GM19467 (cell line): ENCODE measurements at regions not wholly inside any gene's neighbourhood (a gene's known extent, or its start where the extent isn't known, plus 50 kb on each side); places are given as distances from the start of the nearest gene placed in this dataset.
A peak's percentile ranks its signal among the peaks of the same experiment; 100 is the strongest.

ENCODE experiments used
- ATAC-seq: cut with Tn5 transposase; IDR thresholded peaks from one replicate; pipeline ENCODE4 v1.9.1; 2021; ENCODE audit warnings: mild to moderate bottlenecking, moderate library complexity; ENCODE audit not compliant: unreplicated experiment

DNA sequence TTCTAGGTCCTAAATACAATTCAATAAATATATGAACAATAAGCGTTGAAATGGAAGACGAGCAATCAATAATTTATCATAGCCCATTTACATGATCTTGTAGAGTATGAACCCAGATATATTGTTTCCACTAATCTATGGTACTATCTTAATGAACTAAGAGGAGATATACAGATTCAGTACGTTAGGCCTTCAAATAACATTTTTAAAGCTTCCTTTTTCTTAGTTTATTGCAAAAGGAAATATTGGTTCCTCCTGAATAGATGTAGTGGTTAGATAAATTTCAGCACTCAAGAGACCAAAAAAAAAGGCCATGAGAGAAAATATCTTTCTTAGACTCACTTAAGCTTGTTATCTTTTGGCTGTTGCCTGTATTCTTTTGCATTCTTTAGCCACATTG is 147.5 kb upstream of the PITX2 start:
- no peak for ATAC-seq

- ATAC-seq: no peak
These were observed 155.6 kb upstream of the PITX2 start for GRCh38 chr4:110778521-110778920.

GRCh38 chr4:110780538-110780937 is 157.7 kb upstream of the PITX2 start:
- no peak for ATAC-seq

DNA sequence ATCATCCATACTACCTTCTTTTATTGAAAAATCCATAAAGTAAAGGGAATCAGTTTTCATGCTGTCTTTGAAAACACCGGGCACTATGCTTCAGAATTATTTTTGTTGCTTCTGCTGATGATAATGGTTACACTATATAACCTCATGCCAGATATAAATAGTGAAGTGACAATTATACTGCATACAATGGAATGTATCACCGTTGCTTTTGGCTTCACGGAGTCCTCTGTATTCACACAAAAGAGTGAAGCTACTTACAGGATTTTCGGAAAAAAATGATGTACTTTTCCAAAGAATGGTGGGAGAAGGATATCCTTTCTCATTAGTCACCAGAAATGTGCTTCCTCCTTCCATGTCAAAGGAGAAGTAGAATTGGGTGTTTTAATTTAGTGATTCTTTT is 159.1 kb upstream of the PITX2 start:
- no peak for ATAC-seq

GRCh38 chr4:110787109-110787508 is 164.2 kb upstream of the PITX2 start:
- ATAC-seq: no peak

DNA sequence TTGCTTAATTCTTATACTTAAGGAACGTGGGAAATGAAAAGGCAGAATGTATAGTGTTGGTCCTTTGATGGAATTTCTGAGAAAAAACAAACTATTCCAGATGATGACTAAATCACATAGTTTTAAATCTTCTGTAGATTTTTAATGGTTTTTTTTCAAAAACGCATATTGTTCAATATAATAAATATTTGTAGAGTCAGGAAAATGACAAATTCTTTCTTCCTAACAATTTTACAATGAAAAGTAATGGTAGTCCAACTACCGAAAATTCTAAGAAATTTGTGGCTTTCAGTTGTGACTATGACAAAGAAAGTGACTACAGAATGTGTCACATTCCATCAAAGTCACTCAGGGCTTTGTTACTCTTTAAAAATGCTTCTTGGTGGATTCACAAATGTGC is 164.8 kb upstream of the PITX2 start:
- ATAC-seq: no peak

- no peak for ATAC-seq
These were observed 165.4 kb upstream of the PITX2 start for GRCh38 chr4:110788302-110788701.

- ATAC-seq: no peak
These were observed 169.2 kb upstream of the PITX2 start for GRCh38 chr4:110792036-110792435.

- no peak for ATAC-seq
These were observed 170.5 kb upstream of the PITX2 start for GRCh38 chr4:110793381-110793801.

DNA sequence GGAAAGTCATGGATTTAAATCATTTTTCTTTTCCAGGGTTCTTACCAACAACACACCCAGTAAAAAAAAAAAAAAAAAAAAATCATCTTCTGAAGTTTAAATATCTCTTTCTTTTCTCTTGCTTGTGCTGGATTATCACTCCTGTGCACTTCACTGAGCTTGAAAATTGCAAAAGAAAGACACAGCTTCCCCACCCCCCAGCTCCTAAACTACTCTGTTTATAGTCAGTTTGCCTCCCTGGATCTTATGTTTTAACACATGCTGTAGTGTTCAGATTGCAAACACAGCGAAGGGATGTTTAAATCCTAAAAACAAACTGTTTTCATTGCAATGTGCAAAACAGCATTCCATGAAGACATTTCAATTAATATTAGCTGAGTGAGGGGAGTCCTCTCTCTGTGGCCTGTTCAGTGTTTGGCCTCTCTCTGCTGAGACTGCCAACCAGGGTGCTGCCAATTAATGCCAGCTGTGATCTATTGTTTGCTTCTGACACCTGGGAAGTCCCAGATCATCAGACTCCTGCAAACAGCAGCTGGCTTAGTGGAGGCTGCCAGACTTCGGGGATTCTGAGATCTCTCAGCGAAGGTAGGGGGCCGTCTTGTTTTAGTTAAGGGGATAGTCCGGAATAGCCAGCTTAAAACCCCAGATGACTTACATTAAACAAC is 171.1 kb upstream of the PITX2 start:
- no peak for ATAC-seq

DNA sequence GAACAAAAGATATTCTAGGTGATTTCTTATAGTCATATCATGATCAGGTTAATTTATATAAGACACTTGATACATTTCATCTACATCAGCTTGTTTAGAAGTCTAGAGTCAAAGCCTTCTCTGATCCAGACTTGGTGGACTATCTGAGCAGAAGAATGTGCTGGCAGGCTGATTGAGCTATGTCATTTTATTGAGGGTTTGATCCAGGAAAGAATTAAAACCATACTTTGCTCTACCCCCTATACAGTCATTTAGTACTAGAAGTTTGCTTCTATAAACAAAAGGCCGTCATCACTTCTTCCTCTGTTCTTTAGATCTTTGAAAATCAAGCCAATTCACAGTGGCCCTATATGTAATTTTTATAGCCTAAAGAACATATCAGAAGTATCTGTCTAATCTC is 173.1 kb upstream of the PITX2 start:
- ATAC-seq: no peak

- ATAC-seq: no peak
These were observed 174.6 kb upstream of the PITX2 start for GRCh38 chr4:110797486-110797885.

DNA sequence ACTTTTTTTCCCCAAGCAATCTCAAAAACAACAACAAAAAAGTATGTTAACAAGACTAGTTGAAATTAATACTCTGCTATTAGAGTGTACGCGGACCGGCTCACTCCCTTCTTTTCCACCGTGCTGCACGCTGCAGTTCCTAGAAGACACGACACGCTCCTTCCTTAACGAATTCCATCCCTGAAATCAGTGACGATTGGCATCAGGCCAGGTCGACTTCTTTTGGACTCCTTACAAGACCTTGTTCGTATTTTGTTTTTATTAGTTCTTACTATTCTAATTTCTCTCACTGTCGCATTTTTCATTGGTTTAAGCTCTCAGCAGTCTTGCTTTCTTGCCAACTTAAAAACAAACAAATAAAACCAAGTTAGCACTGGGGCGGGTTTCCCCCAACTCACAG is 175.8 kb upstream of the PITX2 start:
- no peak for ATAC-seq

- no peak for ATAC-seq
These were observed 176.3 kb upstream of the PITX2 start for GRCh38 chr4:110799211-110799610.

DNA sequence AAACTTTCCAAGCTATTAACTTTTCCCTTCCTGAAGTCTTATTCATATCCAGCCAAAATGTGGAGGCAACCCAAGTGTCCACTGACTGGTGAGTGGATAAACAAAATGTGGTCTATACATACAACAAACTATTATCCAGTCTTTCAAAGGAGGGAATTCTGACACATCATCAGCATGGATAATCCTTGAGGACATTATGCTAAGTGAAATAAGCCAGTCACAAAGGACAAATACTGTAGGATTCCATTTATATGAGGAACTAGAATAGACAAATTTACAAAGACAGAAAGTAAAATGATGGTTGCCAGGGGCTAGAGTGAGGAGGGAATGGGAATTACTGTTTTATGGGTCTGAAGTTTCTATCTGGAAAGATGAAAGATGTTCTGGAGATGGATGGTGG is 178.7 kb upstream of the PITX2 start:
- ATAC-seq: no peak

- ATAC-seq: peak; percentile 82
These were observed 185.5 kb upstream of the PITX2 start for GRCh38 chr4:110808351-110808878.

DNA sequence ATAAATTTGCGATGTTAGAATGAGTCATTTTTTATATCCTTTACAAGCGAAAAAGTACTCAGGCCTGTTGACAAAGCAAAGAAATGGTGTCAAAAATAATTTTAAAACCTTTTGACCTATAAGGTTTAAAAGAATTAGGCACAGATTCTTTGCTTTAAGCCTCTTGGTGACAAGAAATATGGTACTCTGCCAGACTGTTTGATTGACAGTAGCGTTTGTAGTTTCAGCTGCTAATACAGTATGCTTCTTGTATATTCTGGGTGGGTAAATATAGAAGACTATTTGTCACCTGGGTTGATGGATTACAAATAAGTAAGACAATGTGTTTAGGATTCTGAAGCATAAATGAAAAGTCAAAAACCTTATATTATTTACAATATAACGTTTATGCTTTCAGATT is 193.1 kb upstream of the PITX2 start:
- no peak for ATAC-seq

DNA sequence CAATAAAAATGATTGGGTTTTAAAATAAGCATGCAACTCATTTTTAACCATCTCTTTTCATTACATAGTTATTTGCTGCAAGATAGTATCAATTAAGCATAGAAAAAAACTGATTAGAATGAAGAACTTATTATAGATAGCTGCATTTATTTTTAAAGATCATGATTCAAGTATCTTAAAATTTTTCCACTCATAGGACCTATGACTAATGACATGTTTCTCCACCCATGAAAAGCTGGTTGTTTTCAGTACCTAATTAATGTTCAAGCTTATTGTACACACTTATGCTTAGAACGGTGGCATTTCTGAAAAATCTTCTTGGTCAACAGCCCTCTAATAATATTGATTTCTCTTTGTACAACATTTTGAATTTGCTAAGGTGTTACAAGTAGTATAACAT is 193.5 kb upstream of the PITX2 start:
- no peak for ATAC-seq

DNA sequence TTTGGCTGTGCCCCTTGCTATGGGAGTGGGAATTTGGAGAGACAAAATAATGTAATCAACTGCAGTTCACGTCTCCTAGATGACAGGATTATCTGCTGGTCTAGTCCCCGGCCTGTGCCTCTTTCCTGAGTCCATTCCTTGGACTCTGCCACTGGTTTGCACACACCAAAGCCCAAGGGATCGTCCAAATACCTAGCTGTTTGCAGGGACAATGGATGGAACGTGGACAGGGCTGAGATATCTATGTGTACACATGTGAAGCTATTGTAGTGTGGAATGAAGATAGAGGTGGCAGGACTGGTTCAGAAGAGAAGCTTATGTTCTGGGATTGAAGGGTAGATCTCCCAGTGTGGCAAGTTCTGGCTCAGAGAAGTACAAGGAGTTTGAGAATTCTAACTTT is 198.3 kb upstream of the PITX2 start:
- ATAC-seq: no peak

DNA sequence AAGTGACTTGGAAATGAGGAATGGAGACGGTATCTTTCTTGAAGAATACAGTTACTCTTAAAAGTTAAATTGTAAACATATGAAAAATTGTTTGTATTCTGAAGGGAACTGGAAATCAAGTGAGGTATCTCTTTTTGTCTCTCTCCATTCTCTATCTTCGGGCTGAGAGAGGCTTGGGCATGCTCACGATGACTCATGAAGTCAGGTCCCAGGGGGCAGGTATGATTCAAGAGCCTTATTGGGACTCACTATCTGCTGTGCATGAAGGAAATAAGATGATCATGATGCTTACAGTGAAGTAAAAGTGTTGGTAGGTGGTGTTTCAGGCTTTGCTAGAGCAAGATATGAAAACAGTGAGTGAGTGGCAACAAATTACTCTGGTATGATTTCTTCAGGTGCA is 200.4 kb upstream of the PITX2 start:
- ATAC-seq: no peak

- no peak for ATAC-seq
These were observed 201.5 kb upstream of the PITX2 start for GRCh38 chr4:110824344-110824743.

- no peak for ATAC-seq
These were observed 203.8 kb upstream of the PITX2 start for GRCh38 chr4:110826656-110827055.

GRCh38 chr4:110830461-110830860 is 207.6 kb upstream of the PITX2 start:
- ATAC-seq: no peak
